ENCODE measurements at regions not wholly inside any gene's neighbourhood (a gene's known extent, or its start where the extent isn't known, plus 50 kb on each side); places are given as distances from the start of the nearest gene placed in this dataset.

DNA sequence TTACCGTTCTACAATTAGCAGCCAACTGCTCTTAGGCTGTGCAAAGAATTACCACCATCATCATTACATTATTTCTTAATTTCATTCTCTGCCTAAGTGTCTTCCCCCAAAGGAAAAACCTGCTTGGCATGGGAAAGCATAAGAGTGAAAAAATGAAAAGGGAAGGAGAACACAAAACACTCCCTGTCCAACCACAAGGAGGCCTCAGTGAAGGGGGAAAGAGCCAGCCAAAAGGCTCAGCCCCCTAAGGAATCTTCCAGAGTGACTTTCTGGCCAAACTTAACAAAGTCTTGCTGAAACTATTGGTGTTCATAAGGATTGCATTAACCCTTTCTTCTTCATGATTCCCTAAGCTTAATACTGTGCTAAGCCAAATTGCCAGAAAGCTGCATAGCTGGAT is 287.4 kb downstream of the SMARCA1 start:
- TF ChIP-seq, protein P1, sequence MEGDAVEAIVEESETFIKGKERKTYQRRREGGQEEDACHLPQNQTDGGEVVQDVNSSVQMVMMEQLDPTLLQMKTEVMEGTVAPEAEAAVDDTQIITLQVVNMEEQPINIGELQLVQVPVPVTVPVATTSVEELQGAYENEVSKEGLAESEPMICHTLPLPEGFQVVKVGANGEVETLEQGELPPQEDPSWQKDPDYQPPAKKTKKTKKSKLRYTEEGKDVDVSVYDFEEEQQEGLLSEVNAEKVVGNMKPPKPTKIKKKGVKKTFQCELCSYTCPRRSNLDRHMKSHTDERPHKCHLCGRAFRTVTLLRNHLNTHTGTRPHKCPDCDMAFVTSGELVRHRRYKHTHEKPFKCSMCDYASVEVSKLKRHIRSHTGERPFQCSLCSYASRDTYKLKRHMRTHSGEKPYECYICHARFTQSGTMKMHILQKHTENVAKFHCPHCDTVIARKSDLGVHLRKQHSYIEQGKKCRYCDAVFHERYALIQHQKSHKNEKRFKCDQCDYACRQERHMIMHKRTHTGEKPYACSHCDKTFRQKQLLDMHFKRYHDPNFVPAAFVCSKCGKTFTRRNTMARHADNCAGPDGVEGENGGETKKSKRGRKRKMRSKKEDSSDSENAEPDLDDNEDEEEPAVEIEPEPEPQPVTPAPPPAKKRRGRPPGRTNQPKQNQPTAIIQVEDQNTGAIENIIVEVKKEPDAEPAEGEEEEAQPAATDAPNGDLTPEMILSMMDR (IDR thresholded peaks at IDR 0.05): no peak
- no peak for TF ChIP-seq EP300 (IDR thresholded peaks at IDR 0.05)

Measured in stomach (tissue), 4 donors.